Limb (tissue), 2 donors: ENCODE measurements at regions not wholly inside any gene's neighbourhood (a gene's known extent, or its start where the extent isn't known, plus 50 kb on each side); places are given as distances from the start of the nearest gene placed in this dataset.
"Not testable (repeated sequence)": the region's sequence is repeated elsewhere in the genome, so short reads cannot be mapped to it uniquely, and the experiment has no call there.

Experiments
- DNase-seq, 2 donors: peaks; one replicate each; pipeline ENCODE4 v3.0.0-alpha.2; 2016; ENCODE audit errors: extremely low spot score in 2 of 2

- no peak for DNase-seq
Observed at GRCh38 chr5:1962619-1963355, 80.1 kb upstream of the IRX4 start.

- DNase-seq = no peak
Observed at GRCh38 chr5:1961952-1962595, 79.3 kb upstream of the IRX4 start.

GRCh38 chr5:1961304-1961946, 78.7 kb upstream of the IRX4 start:
- no peak for DNase-seq

GRCh38 chr5:1960595-1961303, 78.0 kb upstream of the IRX4 start:
- DNase-seq = no peak

GRCh38 chr5:1959725-1960581, 77.2 kb upstream of the IRX4 start:
- DNase-seq = no peak

GRCh38 chr5:1959231-1959630, 76.5 kb upstream of the IRX4 start:
- DNase-seq = no peak

GRCh38 chr5:1958211-1959010, 75.7 kb upstream of the IRX4 start:
- DNase-seq = no peak

GRCh38 chr5:1955586-1955985, 72.9 kb upstream of the IRX4 start:
- no peak for DNase-seq

GRCh38 chr5:1953710-1954109, 71.0 kb upstream of the IRX4 start:
- DNase-seq = not testable (repeated sequence)

GRCh38 chr5:1952444-1953099, 69.8 kb upstream of the IRX4 start:
- DNase-seq = no peak

- DNase-seq = no peak
Observed at GRCh38 chr5:1952021-1952420, 69.3 kb upstream of the IRX4 start.

- DNase-seq = no peak
Observed at GRCh38 chr5:1951165-1951816, 68.6 kb upstream of the IRX4 start.

- no peak for DNase-seq
Observed at GRCh38 chr5:1950708-1951103, 68.0 kb upstream of the IRX4 start.

GRCh38 chr5:1950096-1950707, 67.5 kb upstream of the IRX4 start:
- DNase-seq = no peak

GRCh38 chr5:1949253-1949652, 66.5 kb upstream of the IRX4 start:
- no peak for DNase-seq

GRCh38 chr5:1948663-1949191, 66.0 kb upstream of the IRX4 start:
- DNase-seq = no peak

GRCh38 chr5:1948111-1948510, 65.4 kb upstream of the IRX4 start:
- DNase-seq = no peak

- no peak for DNase-seq
Observed at GRCh38 chr5:1946776-1947175, 64.1 kb upstream of the IRX4 start.
